EH (cell line): ENCODE measurements at regions not wholly inside any gene's neighbourhood (a gene's known extent, or its start where the extent isn't known, plus 50 kb on each side); places are given as distances from the start of the nearest gene placed in this dataset.
"Not testable (repeated sequence)": the region's sequence is repeated elsewhere in the genome, so short reads cannot be mapped to it uniquely, and the experiment has no call there.

Experiments used
- DNase-seq: peaks from one replicate; pipeline ENCODE4 v3.0.0-alpha.2; 2015; ENCODE audit warnings: low read depth

DNA sequence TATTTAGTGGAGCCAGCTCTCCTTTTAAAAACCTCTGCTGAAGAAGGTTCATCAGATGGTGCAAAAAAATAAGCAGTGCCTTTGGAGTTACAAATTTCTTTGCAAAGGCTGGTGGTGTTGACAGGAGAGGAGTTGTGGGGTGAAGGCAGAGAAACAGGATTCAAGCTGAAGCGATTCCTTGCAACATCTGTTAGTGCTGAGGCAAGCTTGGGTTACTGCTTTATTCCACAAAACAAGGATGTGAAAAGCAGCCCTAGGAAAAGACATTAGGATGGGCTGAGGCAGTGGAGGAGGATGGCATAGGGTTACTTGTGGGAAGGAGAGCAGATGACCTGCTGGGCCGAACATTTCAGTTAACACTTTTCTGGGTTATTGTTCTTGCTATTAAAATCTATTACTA lies 390.7 kb downstream of the DLEU7 start:
- DNase-seq, result no peak

DNA sequence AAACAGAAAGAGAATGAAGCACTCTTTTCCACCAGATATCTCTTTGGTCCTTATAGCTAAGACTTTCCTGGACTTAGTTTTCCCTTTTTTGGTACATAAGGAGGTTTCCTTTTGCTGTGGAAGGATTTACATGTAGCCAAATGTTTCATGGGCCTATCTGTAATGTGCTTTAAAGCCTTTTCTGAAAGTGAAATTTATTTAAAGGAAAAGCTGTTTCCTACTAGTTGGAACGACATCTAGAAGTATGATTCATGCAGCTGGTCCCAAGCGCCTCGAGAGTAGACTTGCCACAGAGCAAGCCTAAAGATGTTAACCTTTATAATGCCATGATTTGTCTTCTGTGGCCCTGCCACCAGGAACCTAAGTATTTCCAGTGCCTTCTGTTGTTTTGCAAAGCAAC lies 390.3 kb downstream of the DLEU7 start:
- no peak for DNase-seq

GRCh38 chr13:50456111-50456510 lies 387.4 kb downstream of the DLEU7 start:
- DNase-seq, result no peak

DNA sequence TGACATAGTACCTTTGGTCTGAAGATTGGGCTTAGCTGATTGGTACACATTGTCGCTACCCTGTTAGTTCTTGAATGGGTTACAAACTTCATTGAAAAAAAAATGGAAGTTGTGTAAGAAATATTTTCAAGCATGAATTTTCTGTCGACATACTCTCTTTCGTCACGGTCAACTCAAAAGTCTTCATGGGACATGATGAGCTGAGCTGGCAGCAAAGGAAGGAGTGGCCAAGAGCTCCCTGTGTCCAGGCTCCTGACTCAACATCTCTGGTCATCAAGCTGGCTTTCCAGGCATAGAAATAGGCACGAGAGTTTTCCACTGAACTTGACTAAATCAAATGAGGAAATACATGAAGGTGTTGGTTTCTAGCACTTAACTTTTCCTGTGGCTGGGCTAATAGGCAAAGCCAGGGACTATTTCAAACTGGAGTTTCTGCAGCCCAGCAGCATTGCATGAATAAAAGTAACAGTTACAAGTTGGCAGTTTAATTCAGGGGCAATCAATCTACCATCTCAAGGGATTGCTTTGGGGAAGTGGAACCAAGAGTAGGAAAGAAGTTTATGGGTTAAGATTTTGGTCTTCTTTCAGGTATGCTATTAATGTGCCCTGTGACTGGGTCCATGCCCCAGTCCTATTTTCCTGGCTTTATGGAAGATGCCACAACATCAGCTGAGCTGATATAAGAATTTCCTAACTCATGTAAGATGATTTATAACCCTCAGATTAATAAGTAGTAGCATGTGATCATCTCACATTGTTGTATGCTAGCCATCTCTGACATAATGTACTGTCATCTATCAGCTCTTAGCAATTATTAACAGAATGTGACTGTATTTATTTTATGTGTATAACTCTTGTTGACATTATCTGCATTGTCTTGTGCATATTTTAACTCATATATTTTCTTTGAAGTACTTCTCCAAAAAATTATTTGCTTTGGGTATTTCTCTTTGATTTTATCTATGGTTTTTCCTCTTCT lies 385.8 kb downstream of the DLEU7 start:
- DNase-seq, result no peak

GRCh38 chr13:50459046-50459445 lies 384.4 kb downstream of the DLEU7 start:
- DNase-seq, result no peak

DNA sequence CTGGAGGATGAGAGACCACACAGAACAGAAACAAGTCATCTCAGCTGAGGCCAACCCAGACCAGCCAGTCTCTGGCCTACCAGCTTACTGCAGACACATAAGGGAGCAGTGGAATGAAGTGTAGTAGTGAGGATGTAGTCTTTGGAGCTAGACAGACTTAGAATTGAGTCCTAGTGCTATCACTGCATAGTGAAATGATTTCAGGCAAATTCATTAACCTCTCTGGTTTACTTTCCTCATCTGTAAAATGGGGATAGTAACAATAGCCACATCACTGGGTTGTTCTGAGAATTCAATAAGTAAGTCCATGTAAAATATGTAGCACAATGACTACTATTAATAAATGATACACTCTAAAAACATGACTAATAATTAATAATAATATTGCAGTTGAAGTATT lies 383.8 kb downstream of the DLEU7 start:
- DNase-seq, result no peak

GRCh38 chr13:50460358-50460757 lies 383.1 kb downstream of the DLEU7 start:
- DNase-seq, result no peak

- DNase-seq, result no peak
These were observed 382.3 kb downstream of the DLEU7 start for GRCh38 chr13:50461189-50461588.

GRCh38 chr13:50463719-50464118 lies 379.8 kb downstream of the DLEU7 start:
- DNase-seq, result peak; percentile 36

GRCh38 chr13:50464349-50465251 lies 378.9 kb downstream of the DLEU7 start:
- DNase-seq, result no peak

- no peak for DNase-seq
These were observed 377.0 kb downstream of the DLEU7 start for GRCh38 chr13:50466456-50466855.

- no peak for DNase-seq
These were observed 376.1 kb downstream of the DLEU7 start for GRCh38 chr13:50467156-50468110.

DNA sequence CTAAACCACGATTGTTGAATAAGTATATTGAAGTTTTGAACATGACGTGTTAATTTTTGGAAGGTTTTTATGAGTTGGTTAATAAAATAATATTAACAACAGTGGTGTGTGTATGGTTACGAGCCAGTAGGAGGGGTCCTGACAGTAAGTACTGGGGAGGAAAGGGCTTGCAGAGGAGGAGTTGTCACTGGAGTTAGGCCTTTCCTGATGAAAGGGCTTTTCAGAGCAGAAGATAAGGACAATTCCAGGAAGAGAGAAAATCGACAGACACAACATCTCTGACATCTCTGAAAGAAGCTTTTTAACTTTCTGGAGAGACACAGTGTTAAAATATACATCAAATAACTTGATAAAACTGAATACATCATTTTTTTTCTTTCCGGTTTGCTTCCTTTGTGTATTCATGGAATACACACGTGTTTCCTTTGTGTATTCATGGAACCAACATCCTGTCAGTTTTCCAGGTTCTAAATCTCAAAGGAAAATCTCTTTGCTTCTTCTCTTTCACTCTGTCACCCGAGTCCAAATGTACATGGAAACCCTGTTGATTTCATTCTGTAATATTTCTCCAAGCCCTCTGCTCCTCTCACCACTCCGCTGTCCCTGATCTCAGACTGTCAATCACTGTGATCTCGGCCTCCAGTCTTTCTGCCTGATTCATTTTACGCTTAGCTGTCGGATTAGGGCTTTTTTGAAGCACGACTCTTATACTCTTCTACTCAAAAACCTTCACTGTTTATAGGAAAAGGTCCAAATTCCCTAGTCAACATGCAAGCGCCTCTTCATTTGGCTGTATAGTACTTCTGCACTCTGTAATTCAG lies 374.4 kb downstream of the DLEU7 start:
- no peak for DNase-seq

GRCh38 chr13:50473050-50473449 lies 370.4 kb downstream of the DLEU7 start:
- DNase-seq, result not testable (repeated sequence)

GRCh38 chr13:50474088-50474662 lies 369.3 kb downstream of the DLEU7 start:
- no peak for DNase-seq

GRCh38 chr13:50476577-50477285 lies 366.8 kb downstream of the DLEU7 start:
- no peak for DNase-seq

GRCh38 chr13:50481936-50482335 lies 361.6 kb downstream of the DLEU7 start:
- no peak for DNase-seq

GRCh38 chr13:50483416-50483815 lies 360.1 kb downstream of the DLEU7 start:
- DNase-seq, result no peak

DNA sequence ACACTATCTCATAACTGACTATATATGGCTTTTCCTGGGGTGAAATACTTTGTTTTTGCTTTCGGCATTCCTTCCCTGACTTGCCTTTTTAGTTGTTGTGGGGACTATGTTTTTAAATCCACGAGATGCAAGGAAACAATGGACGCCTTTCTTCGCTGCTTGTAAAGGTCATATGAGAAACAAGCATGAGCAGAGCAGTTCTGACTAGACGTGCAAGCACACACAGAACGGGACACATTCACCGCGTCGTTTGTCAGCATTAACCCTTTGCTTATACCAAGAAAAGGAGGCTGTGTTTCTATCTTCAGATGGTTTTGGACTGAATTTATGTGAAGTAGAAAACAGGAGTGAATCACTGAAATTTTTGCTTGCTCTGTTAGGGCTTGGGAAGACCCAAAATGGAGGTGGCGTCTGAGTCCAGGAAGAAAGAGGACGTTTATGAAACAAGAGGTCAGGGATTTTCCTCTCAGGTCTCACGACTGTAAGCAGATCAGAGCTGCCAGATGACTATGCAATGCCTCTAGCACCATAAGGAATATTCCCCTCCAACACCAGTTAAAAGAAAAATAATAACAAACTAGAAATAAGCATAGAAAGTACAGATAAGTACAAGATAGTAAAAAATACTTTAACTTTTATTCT lies 358.9 kb downstream of the DLEU7 start:
- DNase-seq, result no peak
